ENCODE measurements at regions not wholly inside any gene's neighbourhood (a gene's known extent, or its start where the extent isn't known, plus 50 kb on each side); places are given as distances from the start of the nearest gene placed in this dataset.

- Histone ChIP-seq H3K4me3 (no peak overlapping the region), H3K36me3 (replicated peaks in 1 of 2; ENCODE audit: insufficient read depth in 1 of 2, low read depth in 2 of 2) (no peaks in the 10 kb centered on the region), H3K9me3 (no peaks in the 10 kb centered on the region), H3K27me3 (no peaks in the 10 kb centered on the region), H3K4me1 (no peaks in the 10 kb centered on the region), H3K27ac (no peak overlapping the region)
- WGBS, 2 donors, result 63 to 89% methylated on average over 1 of the region's 1 CpG
- ATAC-seq (no peak), DNase-seq (no peak)
- TF ChIP-seq CTCF (IDR thresholded peaks at IDR 0.05), result no peak
- no peak for TF ChIP-seq POLR2A (IDR thresholded peaks at IDR 0.05)
- intact Hi-C loops (cut with DNase I), result no loop called here
These were observed 63.1 kb upstream of the TBC1D5 start for GRCh38 chr3:17805461-17805940.

- ATAC-seq (no peak), DNase-seq (no peak)
- Histone ChIP-seq H3K27ac (no peak overlapping the region), H3K9me3 (no peaks in the 10 kb centered on the region), H3K4me3 (no peak overlapping the region), H3K27me3 (no peaks in the 10 kb centered on the region), H3K36me3 (replicated peaks in 1 of 2; ENCODE audit: insufficient read depth in 1 of 2, low read depth in 2 of 2) (no peaks in the 10 kb centered on the region), H3K4me1 (no peaks in the 10 kb centered on the region)
- intact Hi-C loops (cut with DNase I), result no loop called here
- no peak for TF ChIP-seq POLR2A (IDR thresholded peaks at IDR 0.05)
- TF ChIP-seq CTCF (IDR thresholded peaks at IDR 0.05), result no peak
- 50 to 59% methylated on average over 3 of the region's 3 CpGs for WGBS, 2 donors
These were observed 60.5 kb upstream of the TBC1D5 start for GRCh38 chr3:17802950-17803349.

GRCh38 chr3:17801131-17801530 lies 58.7 kb upstream of the TBC1D5 start:
- H3K4me1 ChIP-seq, result no peaks in the 10 kb centered on the region
- no peak for TF ChIP-seq POLR2A (IDR thresholded peaks at IDR 0.05)
- no peak for TF ChIP-seq CTCF (IDR thresholded peaks at IDR 0.05)
- DNase-seq (no peak), ATAC-seq (no peak)
- H3K36me3 ChIP-seq (replicated peaks in 1 of 2; ENCODE audit: insufficient read depth in 1 of 2, low read depth in 2 of 2), result no peaks in the 10 kb centered on the region
- no peak overlapping the region for H3K4me3 ChIP-seq
- 77 to 83% methylated on average over 1 of the region's 1 CpG for WGBS, 2 donors
- no peaks in the 10 kb centered on the region for H3K27me3 ChIP-seq
- intact Hi-C loops (cut with DNase I), result no loop called here
- no peak overlapping the region for H3K27ac ChIP-seq
- H3K9me3 ChIP-seq, result no peaks in the 10 kb centered on the region

GRCh38 chr3:17800232-17800631 lies 57.8 kb upstream of the TBC1D5 start:
- ATAC-seq (no peak), DNase-seq (no peak)
- Histone ChIP-seq H3K27ac (no peak overlapping the region), H3K4me3 (no peak overlapping the region), H3K36me3 (replicated peaks in 1 of 2; ENCODE audit: insufficient read depth in 1 of 2, low read depth in 2 of 2) (no peaks in the 10 kb centered on the region), H3K4me1 (no peaks in the 10 kb centered on the region), H3K9me3 (no peaks in the 10 kb centered on the region), H3K27me3 (no peaks in the 10 kb centered on the region)
- TF ChIP-seq POLR2A (IDR thresholded peaks at IDR 0.05), result no peak
- no peak for TF ChIP-seq CTCF (IDR thresholded peaks at IDR 0.05)
- intact Hi-C loops (cut with DNase I), result no loop called here
- WGBS, 2 donors, result 76 to 83% methylated on average over 2 of the region's 2 CpGs

GRCh38 chr3:17799312-17799711 lies 56.9 kb upstream of the TBC1D5 start:
- TF ChIP-seq POLR2A (IDR thresholded peaks at IDR 0.05), result no peak
- ATAC-seq (no peak), DNase-seq (no peak)
- H3K27me3 ChIP-seq, result no peaks in the 10 kb centered on the region
- intact Hi-C loops (cut with DNase I), result no loop called here
- no peak overlapping the region for H3K4me3 ChIP-seq
- no peaks in the 10 kb centered on the region for H3K9me3 ChIP-seq
- no peaks in the 10 kb centered on the region for H3K4me1 ChIP-seq
- no peaks in the 10 kb centered on the region for H3K36me3 ChIP-seq (replicated peaks in 1 of 2; ENCODE audit: insufficient read depth in 1 of 2, low read depth in 2 of 2)
- WGBS, 2 donors, result 82 to 88% methylated on average over 5 of the region's 5 CpGs
- H3K27ac ChIP-seq, result no peak overlapping the region
